HL-60 (cell line): ENCODE measurements at regions not wholly inside any gene's neighbourhood (a gene's known extent, or its start where the extent isn't known, plus 50 kb on each side); places are given as distances from the start of the nearest gene placed in this dataset.

Experiments
- DNase-seq, 2 experiments: peaks; one replicate each; pipeline ENCODE4 v3.0.0-alpha.2; 2010 to 2020; ENCODE audit warnings: low read depth in 1 of 2, low spot score in 1 of 2
- H3K27ac ChIP-seq: fragments of 250-450 bp; sonication (Bioruptor Pico); replicated peaks from 2 replicates; pipeline ENCODE4 v1.5.1; 2020; ENCODE audit warnings: mild to moderate bottlenecking, moderate library complexity
- H3K27me3 ChIP-seq: fragments of 250-450 bp; sonication (Bioruptor Pico); 2 replicates; pipeline ENCODE4 v1.5.1; 2021; ENCODE audit warnings: mild to moderate bottlenecking, moderate library complexity; ENCODE audit not compliant: insufficient read depth, poor library complexity, severe bottlenecking
- H3K4me3 ChIP-seq: replicated peaks from 2 replicates; pipeline ENCODE4 v1.5.1; 2011; ENCODE audit warnings: mild to moderate bottlenecking, control low read depth, low read length; ENCODE audit not compliant: insufficient read depth
- GABPA ChIP-seq: IDR thresholded peaks from 2 replicates; pipeline ENCODE4 v1.6.1; 2012; ENCODE audit warnings: low read depth
- POLR2AphosphoS5 ChIP-seq: IDR thresholded peaks from 2 replicates; pipeline ENCODE4 v1.6.1; 2012; ENCODE audit warnings: low read depth
- SPI1 ChIP-seq: IDR thresholded peaks from 2 replicates; pipeline ENCODE4 v1.6.1; 2012; ENCODE audit warnings: low read depth, mild to moderate bottlenecking, borderline replicate concordance
- TF ChIP-seq, protein P1 (sequence below): IDR thresholded peaks from 2 replicates; pipeline ENCODE4 v1.6.1; 2012; ENCODE audit warnings: low read depth; ENCODE audit not compliant: insufficient replicate concordance
- TF ChIP-seq, protein P2 (sequence below): IDR thresholded peaks from one replicate; pipeline ENCODE4 v1.5.1; 2011; ENCODE audit warnings: low read length, control low read depth, inconsistent platforms; ENCODE audit not compliant: insufficient read depth

DNA sequence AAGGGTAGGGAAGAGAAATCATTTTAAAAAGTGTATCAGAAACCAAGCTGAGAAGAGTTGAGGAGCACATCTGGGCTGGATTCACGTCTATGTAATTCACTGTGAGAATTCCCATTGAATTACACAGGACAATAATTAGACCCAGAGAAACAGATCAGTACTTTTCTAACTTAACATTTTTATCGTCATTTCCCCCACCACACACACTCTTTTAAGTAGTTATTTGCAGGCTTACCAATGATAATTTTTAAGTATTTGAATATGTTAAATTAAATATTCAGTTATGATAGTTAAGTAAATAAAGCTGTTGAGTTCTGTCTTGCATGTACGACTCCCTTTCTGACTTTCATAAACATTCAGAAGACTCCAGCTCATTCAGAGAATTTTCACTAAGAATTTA, 165.4 kb upstream of the PITX2 start:
- Histone ChIP-seq H3K27me3 (no peaks in the 10 kb centered on the region), H3K4me3 (no peak overlapping the region), H3K27ac (no peak overlapping the region)
- no peak for DNase-seq
- no peak for TF ChIP-seq SPI1
- TF ChIP-seq GABPA: no peak
- TF ChIP-seq, protein P1, sequence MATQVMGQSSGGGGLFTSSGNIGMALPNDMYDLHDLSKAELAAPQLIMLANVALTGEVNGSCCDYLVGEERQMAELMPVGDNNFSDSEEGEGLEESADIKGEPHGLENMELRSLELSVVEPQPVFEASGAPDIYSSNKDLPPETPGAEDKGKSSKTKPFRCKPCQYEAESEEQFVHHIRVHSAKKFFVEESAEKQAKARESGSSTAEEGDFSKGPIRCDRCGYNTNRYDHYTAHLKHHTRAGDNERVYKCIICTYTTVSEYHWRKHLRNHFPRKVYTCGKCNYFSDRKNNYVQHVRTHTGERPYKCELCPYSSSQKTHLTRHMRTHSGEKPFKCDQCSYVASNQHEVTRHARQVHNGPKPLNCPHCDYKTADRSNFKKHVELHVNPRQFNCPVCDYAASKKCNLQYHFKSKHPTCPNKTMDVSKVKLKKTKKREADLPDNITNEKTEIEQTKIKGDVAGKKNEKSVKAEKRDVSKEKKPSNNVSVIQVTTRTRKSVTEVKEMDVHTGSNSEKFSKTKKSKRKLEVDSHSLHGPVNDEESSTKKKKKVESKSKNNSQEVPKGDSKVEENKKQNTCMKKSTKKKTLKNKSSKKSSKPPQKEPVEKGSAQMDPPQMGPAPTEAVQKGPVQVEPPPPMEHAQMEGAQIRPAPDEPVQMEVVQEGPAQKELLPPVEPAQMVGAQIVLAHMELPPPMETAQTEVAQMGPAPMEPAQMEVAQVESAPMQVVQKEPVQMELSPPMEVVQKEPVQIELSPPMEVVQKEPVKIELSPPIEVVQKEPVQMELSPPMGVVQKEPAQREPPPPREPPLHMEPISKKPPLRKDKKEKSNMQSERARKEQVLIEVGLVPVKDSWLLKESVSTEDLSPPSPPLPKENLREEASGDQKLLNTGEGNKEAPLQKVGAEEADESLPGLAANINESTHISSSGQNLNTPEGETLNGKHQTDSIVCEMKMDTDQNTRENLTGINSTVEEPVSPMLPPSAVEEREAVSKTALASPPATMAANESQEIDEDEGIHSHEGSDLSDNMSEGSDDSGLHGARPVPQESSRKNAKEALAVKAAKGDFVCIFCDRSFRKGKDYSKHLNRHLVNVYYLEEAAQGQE: no peak

DNA sequence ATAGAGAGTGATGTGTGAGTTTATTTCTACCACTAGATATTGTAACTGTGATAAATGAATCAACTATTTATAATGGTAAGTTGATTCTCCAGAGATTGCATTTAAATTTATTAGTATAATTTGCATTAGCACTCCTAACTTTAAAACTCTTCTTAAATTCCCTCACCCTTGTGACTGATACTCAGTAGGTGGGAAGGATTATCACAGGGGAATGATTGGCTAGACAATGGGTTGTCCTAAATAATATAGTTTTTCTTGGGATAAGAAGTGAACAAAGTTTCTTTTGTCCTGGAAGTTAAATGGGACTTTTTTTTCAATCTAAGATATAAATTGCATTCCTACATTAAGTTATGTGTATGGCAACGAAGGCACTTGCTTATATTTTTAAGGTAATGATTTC, 169.2 kb upstream of the PITX2 start:
- no peak overlapping the region for H3K27ac ChIP-seq
- no peak for DNase-seq
- TF ChIP-seq SPI1 (no peak), GABPA (no peak), POLR2AphosphoS5 (no peak)
- TF ChIP-seq, protein P1: no peak
- TF ChIP-seq, protein P2, sequence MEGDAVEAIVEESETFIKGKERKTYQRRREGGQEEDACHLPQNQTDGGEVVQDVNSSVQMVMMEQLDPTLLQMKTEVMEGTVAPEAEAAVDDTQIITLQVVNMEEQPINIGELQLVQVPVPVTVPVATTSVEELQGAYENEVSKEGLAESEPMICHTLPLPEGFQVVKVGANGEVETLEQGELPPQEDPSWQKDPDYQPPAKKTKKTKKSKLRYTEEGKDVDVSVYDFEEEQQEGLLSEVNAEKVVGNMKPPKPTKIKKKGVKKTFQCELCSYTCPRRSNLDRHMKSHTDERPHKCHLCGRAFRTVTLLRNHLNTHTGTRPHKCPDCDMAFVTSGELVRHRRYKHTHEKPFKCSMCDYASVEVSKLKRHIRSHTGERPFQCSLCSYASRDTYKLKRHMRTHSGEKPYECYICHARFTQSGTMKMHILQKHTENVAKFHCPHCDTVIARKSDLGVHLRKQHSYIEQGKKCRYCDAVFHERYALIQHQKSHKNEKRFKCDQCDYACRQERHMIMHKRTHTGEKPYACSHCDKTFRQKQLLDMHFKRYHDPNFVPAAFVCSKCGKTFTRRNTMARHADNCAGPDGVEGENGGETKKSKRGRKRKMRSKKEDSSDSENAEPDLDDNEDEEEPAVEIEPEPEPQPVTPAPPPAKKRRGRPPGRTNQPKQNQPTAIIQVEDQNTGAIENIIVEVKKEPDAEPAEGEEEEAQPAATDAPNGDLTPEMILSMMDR: no peak
- no peak overlapping the region for H3K4me3 ChIP-seq
- H3K27me3 ChIP-seq: no peaks in the 10 kb centered on the region

DNA sequence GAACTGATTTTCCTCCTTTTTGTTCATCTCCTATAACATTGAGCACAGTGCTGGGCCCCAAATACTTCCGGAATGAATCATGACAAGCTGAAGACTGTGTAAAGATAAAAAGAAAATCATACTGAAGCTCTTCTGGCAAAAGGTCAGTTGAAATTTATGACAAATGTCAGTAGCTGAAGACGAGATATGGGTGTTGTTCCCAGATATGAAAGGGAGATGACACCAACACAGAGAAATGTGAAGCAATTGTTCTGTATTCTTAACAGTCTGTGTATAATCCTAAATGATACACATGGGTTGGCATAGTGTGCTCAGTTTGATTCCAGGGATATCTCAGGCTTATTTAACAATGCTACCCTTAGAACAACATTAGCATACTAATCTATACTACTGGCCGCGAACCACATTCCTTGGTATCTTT, 170.5 kb upstream of the PITX2 start:
- TF ChIP-seq GABPA: no peak
- no peak for TF ChIP-seq SPI1
- TF ChIP-seq, protein P2: no peak
- no peak for TF ChIP-seq POLR2AphosphoS5
- TF ChIP-seq, protein P1: no peak
- Histone ChIP-seq H3K27ac (no peak overlapping the region), H3K27me3 (no peaks in the 10 kb centered on the region), H3K4me3 (no peak overlapping the region)
- DNase-seq: no peak
